BJ (cell line): ENCODE measurements at regions not wholly inside any gene's neighbourhood (a gene's known extent, or its start where the extent isn't known, plus 50 kb on each side); places are given as distances from the start of the nearest gene placed in this dataset.

Source experiments
- CTCF ChIA-PET: fragments of 350-600 bp; formaldehyde crosslinking; extraction: SDS; loops from one replicate; lab custom pipeline; 2021; ENCODE audit warnings: antibody characterized with exemption, inconsistent platforms; lab: Yijun Ruan, JAX
- POLR2A ChIA-PET: fragments of 300-600 bp; sonication (Branson Sonifier 250); formaldehyde crosslinking; extraction: SDS; loops from one replicate; lab custom pipeline; 2021; ENCODE audit warnings: antibody characterized with exemption; lab: Charles Lee
- DNase-seq: peaks from one replicate; pipeline ENCODE4 v3.0.0-alpha.2; 2011; ENCODE audit warnings: low read depth
- H3K27me3 ChIP-seq: 2 replicates; pipeline ENCODE4 v1.6.0; 2011; ENCODE audit warnings: low read length; ENCODE audit not compliant: control insufficient read depth, insufficient read depth
- H3K36me3 ChIP-seq: 2 replicates; pipeline ENCODE4 v1.5.1; 2011; ENCODE audit warnings: low read length; ENCODE audit not compliant: control insufficient read depth, insufficient read depth
- H3K4me3 ChIP-seq: 2 replicates; pipeline ENCODE4 v1.5.1; 2011; ENCODE audit warnings: low read depth, mild to moderate bottlenecking, control low read depth, low read length
- TF ChIP-seq, protein P1 (sequence below): IDR thresholded peaks from 2 replicates; pipeline ENCODE4 v1.5.1; 2011; ENCODE audit warnings: low read depth, mild to moderate bottlenecking, control low read depth, inconsistent platforms, low read length, moderate library complexity; ENCODE audit not compliant: insufficient read depth

GRCh38 chr14:84527706-84528105, 1002.2 kb upstream of the FLRT2 start:
- ChIA-PET POLR2A (no interaction called here), CTCF (no interaction called here)
- TF ChIP-seq, protein P1, sequence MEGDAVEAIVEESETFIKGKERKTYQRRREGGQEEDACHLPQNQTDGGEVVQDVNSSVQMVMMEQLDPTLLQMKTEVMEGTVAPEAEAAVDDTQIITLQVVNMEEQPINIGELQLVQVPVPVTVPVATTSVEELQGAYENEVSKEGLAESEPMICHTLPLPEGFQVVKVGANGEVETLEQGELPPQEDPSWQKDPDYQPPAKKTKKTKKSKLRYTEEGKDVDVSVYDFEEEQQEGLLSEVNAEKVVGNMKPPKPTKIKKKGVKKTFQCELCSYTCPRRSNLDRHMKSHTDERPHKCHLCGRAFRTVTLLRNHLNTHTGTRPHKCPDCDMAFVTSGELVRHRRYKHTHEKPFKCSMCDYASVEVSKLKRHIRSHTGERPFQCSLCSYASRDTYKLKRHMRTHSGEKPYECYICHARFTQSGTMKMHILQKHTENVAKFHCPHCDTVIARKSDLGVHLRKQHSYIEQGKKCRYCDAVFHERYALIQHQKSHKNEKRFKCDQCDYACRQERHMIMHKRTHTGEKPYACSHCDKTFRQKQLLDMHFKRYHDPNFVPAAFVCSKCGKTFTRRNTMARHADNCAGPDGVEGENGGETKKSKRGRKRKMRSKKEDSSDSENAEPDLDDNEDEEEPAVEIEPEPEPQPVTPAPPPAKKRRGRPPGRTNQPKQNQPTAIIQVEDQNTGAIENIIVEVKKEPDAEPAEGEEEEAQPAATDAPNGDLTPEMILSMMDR: no peak
- no peaks in the 10 kb centered on the region for H3K36me3 ChIP-seq
- DNase-seq: no peak
- no peaks in the 10 kb centered on the region for H3K27me3 ChIP-seq
- no peak overlapping the region for H3K4me3 ChIP-seq

DNA sequence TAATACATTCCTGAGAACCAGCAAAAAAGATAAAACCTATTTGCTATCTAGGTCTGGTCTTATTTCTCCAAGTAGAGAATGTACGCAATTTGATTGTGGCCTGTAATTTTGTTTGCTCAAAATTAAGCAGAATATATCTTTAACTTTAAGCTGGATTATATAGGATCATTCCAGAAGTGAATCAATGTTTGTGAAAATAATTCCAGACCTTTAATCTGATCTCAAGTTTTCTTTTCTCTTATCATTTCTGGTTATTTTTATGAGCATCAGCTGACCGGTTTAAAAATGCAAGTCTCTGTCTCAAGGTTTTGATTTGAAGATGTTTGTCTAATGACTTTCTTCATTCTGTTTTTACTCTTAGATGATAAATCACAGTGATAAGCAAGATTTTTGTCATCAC, 997.9 kb upstream of the FLRT2 start:
- POLR2A ChIA-PET: no interaction called here
- DNase-seq: no peak
- Histone ChIP-seq H3K4me3 (no peak overlapping the region), H3K27me3 (no peaks in the 10 kb centered on the region), H3K36me3 (no peaks in the 10 kb centered on the region)
- TF ChIP-seq, protein P1: no peak
- CTCF ChIA-PET: interaction anchor here (1.7 kb wide), 1 partner anchor 10 kb away, joined by 3 read pairs; no protein-coding TSS in a partner anchor

DNA sequence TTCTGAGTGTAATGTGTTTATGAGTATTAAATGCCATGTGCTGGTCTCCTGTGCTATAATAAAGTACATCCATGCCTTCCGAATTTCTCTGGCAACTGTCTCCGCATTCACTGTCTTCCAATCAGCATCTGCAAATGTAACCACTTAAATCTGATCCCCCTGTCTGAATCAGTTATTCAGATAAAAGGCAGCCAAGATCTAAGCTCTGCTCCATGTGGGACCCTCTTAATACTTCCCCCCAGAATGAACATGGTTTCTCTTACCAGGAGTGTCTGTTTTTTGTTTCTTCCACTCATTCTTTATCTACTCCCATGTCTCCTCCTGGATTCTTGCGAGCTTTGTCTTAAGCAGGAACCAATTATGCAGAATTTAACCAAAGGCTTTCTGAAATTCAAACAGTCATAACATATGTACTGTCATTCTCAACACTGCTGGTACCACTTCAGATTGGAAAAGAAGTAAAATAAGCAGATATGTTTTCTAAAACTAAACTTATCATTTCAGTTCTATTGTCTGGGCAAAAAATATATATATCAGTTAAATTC, 996.7 kb upstream of the FLRT2 start:
- TF ChIP-seq, protein P1: no peak
- no peaks in the 10 kb centered on the region for H3K36me3 ChIP-seq
- H3K4me3 ChIP-seq: no peak overlapping the region
- no peaks in the 10 kb centered on the region for H3K27me3 ChIP-seq
- CTCF ChIA-PET: interaction anchor here (1.7 kb wide), 1 partner anchor 11 kb away, joined by 3 read pairs; no protein-coding TSS in a partner anchor
- POLR2A ChIA-PET: no interaction called here
- DNase-seq: no peak

DNA sequence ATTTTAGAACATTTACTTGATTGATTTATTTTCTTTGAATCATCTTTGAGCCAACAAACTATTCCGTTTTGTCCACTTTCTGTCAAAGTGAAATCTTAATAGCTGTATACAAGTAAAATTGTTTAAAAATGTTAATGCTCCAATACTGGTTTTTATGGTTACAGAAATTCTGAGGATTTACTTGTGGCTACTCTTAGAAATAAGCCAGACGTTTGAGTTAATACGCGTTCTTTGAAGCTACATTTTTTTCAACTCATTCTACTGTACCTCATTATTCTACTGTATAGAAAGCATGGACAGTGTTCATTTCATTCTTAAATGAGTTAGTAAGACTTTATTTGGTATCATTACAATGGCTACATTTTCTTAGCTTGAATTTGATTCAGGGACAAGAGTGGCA, 996.2 kb upstream of the FLRT2 start:
- TF ChIP-seq, protein P1: no peak
- Histone ChIP-seq H3K36me3 (no peaks in the 10 kb centered on the region), H3K27me3 (no peaks in the 10 kb centered on the region), H3K4me3 (no peak overlapping the region)
- no peak for DNase-seq
- ChIA-PET CTCF (interaction anchor here (1.3 to 1.7 kb wide), 2 partner anchors 9 to 12 kb away, joined by 3 read pairs; no protein-coding TSS in a partner anchor), POLR2A (no interaction called here)

DNA sequence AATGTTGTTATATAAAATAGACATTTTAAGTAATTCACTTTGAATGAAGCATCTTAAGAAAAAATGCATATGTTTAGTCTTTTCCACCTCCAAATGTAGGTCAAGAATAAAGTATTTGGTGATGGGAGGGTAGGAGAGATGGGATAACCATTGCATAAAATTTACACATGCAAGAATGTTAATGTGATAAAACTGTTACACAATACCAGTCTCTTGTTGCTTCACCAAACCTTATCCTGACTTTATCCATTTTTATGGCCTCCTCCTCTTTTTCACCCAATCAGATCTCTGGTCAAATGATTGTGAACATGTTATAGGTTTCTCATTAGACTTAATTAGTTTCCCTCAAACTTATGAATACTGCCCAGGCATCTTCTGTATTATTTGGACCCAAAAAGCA, 994.5 kb upstream of the FLRT2 start:
- Histone ChIP-seq H3K27me3 (no peaks in the 10 kb centered on the region), H3K4me3 (no peak overlapping the region), H3K36me3 (no peaks in the 10 kb centered on the region)
- DNase-seq: no peak
- ChIA-PET CTCF (no interaction called here), POLR2A (no interaction called here)
- TF ChIP-seq, protein P1: no peak
